H1 (cell line): ENCODE measurements at regions not wholly inside any gene's neighbourhood (a gene's known extent, or its start where the extent isn't known, plus 50 kb on each side); places are given as distances from the start of the nearest gene placed in this dataset.

Experiments
- CTCF ChIA-PET: fragments of 300-600 bp; sonication (Branson Sonifier 250); formaldehyde crosslinking; loops from one replicate; lab custom pipeline; 2021; ENCODE audit not compliant: partially characterized antibody; lab: Charles Lee
- POLR2A ChIA-PET: fragments of 300-600 bp; sonication (Branson Sonifier 250); formaldehyde crosslinking; loops from one replicate; lab custom pipeline; 2021; ENCODE audit warnings: inconsistent platforms; ENCODE audit not compliant: partially characterized antibody; lab: Charles Lee
- DNase-seq, 2 experiments: peaks; one replicate each; pipeline versions ENCODE4 v3.0.0 to v3.0.0-alpha.2; 2010 to 2022; ENCODE audit warnings: low spot score in 2 of 2, low read depth in 1 of 2, mixed read lengths in 1 of 2
- FAIRE-seq: peaks from 2 replicates; lab custom pipeline; 2011; peaks lifted over from hg19 to GRCh38; lab: Jason Lieb, UNC
- H2AFZ ChIP-seq: 2 replicates; pipeline ENCODE4 v1.8.1; 2012; ENCODE audit warnings: low read length, inconsistent platforms
- H2AK5ac ChIP-seq: 2 replicates; pipeline ENCODE4 v1.6.1; 2013; ENCODE audit warnings: low read depth, low read length
- H2BK120ac ChIP-seq: replicated peaks from 2 replicates; pipeline ENCODE3; 2013; ENCODE audit warnings: low read depth, low read length, inconsistent platforms
- H2BK12ac ChIP-seq: 2 replicates; pipeline ENCODE4 v1.6.1; 2013; ENCODE audit warnings: low read depth, low read length
- H2BK15ac ChIP-seq: 2 replicates; pipeline ENCODE4 v1.6.1; 2013; ENCODE audit warnings: low read length
- H2BK20ac ChIP-seq: 2 replicates; pipeline ENCODE4 v1.6.1; 2013; ENCODE audit warnings: low read length
- H2BK5ac ChIP-seq: 2 replicates; pipeline ENCODE4 v1.6.1; 2013; ENCODE audit warnings: low read depth, low read length
- H3K14ac ChIP-seq: 2 replicates; pipeline ENCODE4 v1.6.1; 2013; ENCODE audit warnings: inconsistent platforms; ENCODE audit not compliant: insufficient read length
- H3K18ac ChIP-seq: 2 replicates; pipeline ENCODE4 v1.6.1; 2013; ENCODE audit warnings: low read length; ENCODE audit errors: extremely low read depth
- H3K23ac ChIP-seq: 2 replicates; pipeline ENCODE4 v1.6.1; 2013; ENCODE audit warnings: inconsistent platforms; ENCODE audit not compliant: insufficient read length
- H3K23me2 ChIP-seq: 2 replicates; pipeline ENCODE4 v1.6.1; 2013; ENCODE audit warnings: low read depth, low read length
- H3K27ac ChIP-seq: 2 replicates; pipeline ENCODE4 v1.6.1; 2011; ENCODE audit warnings: low read depth, low read length, inconsistent platforms
- H3K27me3 ChIP-seq, 4 experiments: replicated peaks in 1 of 4; 1 replicate in 1 of 4; 2 replicates in 3 of 4; pipeline versions ENCODE4 v1.6.1 to v1.8.1; 2011 to 2013; ENCODE audit warnings: low read length in 3 of 4, mild to moderate bottlenecking in 3 of 4, inconsistent platforms in 2 of 4, mixed read lengths in 2 of 4, moderate library complexity in 1 of 4; ENCODE audit not compliant: control insufficient read depth in 3 of 4, insufficient read depth in 3 of 4; ENCODE audit errors: extremely low read depth in 1 of 4
- H3K36me3 ChIP-seq, 4 experiments: 2 replicates each; pipeline versions ENCODE4 v1.6.1 to v1.8.1; 2011 to 2013; ENCODE audit warnings: mild to moderate bottlenecking in 4 of 4, low read length in 3 of 4, moderate library complexity in 2 of 4, control low read depth in 1 of 4, inconsistent platforms in 1 of 4; ENCODE audit not compliant: insufficient read depth in 4 of 4, control insufficient read depth in 2 of 4
- H3K4ac ChIP-seq: replicated peaks from 2 replicates; pipeline ENCODE3; 2013; ENCODE audit warnings: low read length, low read depth, mixed read lengths, inconsistent platforms; ENCODE audit not compliant: insufficient read length
- H3K4me1 ChIP-seq, 4 experiments: replicated peaks in 1 of 4; 1 replicate in 1 of 4; 2 replicates in 3 of 4; pipeline versions ENCODE4 v1.6.1 to v1.8.1; 2011 to 2013; ENCODE audit warnings: low read length in 3 of 4, inconsistent platforms in 2 of 4, mixed read lengths in 1 of 4; ENCODE audit not compliant: insufficient read depth in 4 of 4, control insufficient read depth in 3 of 4
- H3K4me2 ChIP-seq, 2 experiments: 2 replicates each; pipeline versions ENCODE4 v1.6.1 to v1.8.1; 2011 to 2013; ENCODE audit warnings: low read depth in 2 of 2, low read length in 2 of 2, control low read depth in 1 of 2, inconsistent platforms in 1 of 2, mild to moderate bottlenecking in 1 of 2; ENCODE audit not compliant: insufficient read depth in 1 of 2
- H3K4me3 ChIP-seq, 4 experiments: fragments of 200-600, 300-600 bp in 1 of 4; sonication (generic), shearing (Covaris generic), sonication (Bioruptor Twin) in 1 of 4; 2 replicates each; pipeline versions ENCODE4 v1.5.1 to v1.8.1; 2011 to 2016; ENCODE audit warnings: low read length in 4 of 4, low read depth in 3 of 4, control low read depth in 2 of 4, inconsistent platforms in 2 of 4, mild to moderate bottlenecking in 2 of 4, mixed read lengths in 1 of 4, moderate library complexity in 1 of 4; ENCODE audit not compliant: insufficient read depth in 2 of 4; ENCODE audit errors: extremely low read depth in 1 of 4
- H3K56ac ChIP-seq: replicated peaks from 2 replicates; pipeline ENCODE3; 2013; ENCODE audit warnings: low read depth, mild to moderate bottlenecking, mixed read lengths, low read length, inconsistent platforms; ENCODE audit not compliant: insufficient read length
- H3K79me1 ChIP-seq: 2 replicates; pipeline ENCODE4 v1.6.1; 2013; ENCODE audit warnings: low read depth, low read length, control low read depth
- H3K79me2 ChIP-seq, 2 experiments: 2 replicates each; pipeline versions ENCODE4 v1.6.1 to v1.8.1; 2012 to 2013; ENCODE audit warnings: low read length in 2 of 2, mild to moderate bottlenecking in 2 of 2, inconsistent platforms in 1 of 2; ENCODE audit not compliant: insufficient read depth in 2 of 2, control insufficient read depth in 1 of 2
- H3K9ac ChIP-seq, 4 experiments: replicated peaks in 1 of 4; 1 replicate in 1 of 4; 2 replicates in 3 of 4; pipeline versions ENCODE4 v1.6.1 to v1.8.1; 2011 to 2013; ENCODE audit warnings: low read depth in 3 of 4, low read length in 3 of 4, control low read depth in 2 of 4, mild to moderate bottlenecking in 2 of 4, moderate library complexity in 2 of 4, inconsistent platforms in 1 of 4; ENCODE audit errors: extremely low read depth in 1 of 4
- H3K9me3 ChIP-seq, 2 experiments: 2 replicates each; pipeline versions ENCODE4 v1.6.1 to v1.8.1; 2012 to 2013; ENCODE audit warnings: mild to moderate bottlenecking in 2 of 2, moderate library complexity in 2 of 2, control low read depth in 1 of 2, inconsistent platforms in 1 of 2, low read depth in 1 of 2, low read length in 1 of 2, mixed read lengths in 1 of 2; ENCODE audit not compliant: insufficient read depth in 2 of 2
- H4K20me1 ChIP-seq, 2 experiments: replicated peaks in 1 of 2; 2 replicates each; pipeline versions ENCODE3 to v1.8.1; 2011 to 2013; ENCODE audit warnings: inconsistent platforms in 2 of 2, low read length in 2 of 2, mild to moderate bottlenecking in 1 of 2; ENCODE audit not compliant: insufficient read depth in 2 of 2, control insufficient read depth in 1 of 2
- H4K5ac ChIP-seq: 2 replicates; pipeline ENCODE4 v1.6.1; 2013; ENCODE audit warnings: low read length, low read depth, mixed read lengths, inconsistent platforms; ENCODE audit not compliant: insufficient read length
- H4K8ac ChIP-seq: 2 replicates; pipeline ENCODE4 v1.8.0; 2013; ENCODE audit warnings: mild to moderate bottlenecking, moderate library complexity, low read length, inconsistent platforms; ENCODE audit not compliant: insufficient read depth; ENCODE audit errors: extremely low read depth
- H4K91ac ChIP-seq: replicated peaks from 2 replicates; pipeline ENCODE3; 2013; ENCODE audit warnings: low read length, mixed read lengths, inconsistent platforms; ENCODE audit not compliant: insufficient read length
- BCL11A ChIP-seq, 2 experiments: IDR thresholded peaks; one replicate each; pipeline ENCODE4 v1.6.1; 2011; ENCODE audit warnings: low read depth in 2 of 2, low read length in 2 of 2, mild to moderate bottlenecking in 2 of 2
- HDAC2 ChIP-seq, 2 experiments: fragments of 300-600 bp in 1 of 2; sonication (generic) in 1 of 2; IDR thresholded peaks; 2 replicates each; pipeline ENCODE4 v1.6.1; 2011 to 2012; ENCODE audit warnings: low read depth in 2 of 2, low read length in 2 of 2, mild to moderate bottlenecking in 2 of 2, moderate library complexity in 2 of 2, borderline replicate concordance in 1 of 2, inconsistent platforms in 1 of 2
- MAFK ChIP-seq: IDR thresholded peaks from 2 replicates; pipeline ENCODE4 v1.6.1; 2012; ENCODE audit warnings: low read depth, mild to moderate bottlenecking, improper control_type of control experiment, low read length
- POLR2AphosphoS5 ChIP-seq: IDR thresholded peaks from 2 replicates; pipeline ENCODE4 v1.6.1; 2011; ENCODE audit warnings: low read depth, low read length
- RAD21 ChIP-seq, 2 experiments: IDR thresholded peaks in 1 of 2; conservative IDR thresholded peaks in 1 of 2; 2 replicates each; pipeline ENCODE4 v1.6.1; 2011; ENCODE audit warnings: low read depth in 2 of 2, low read length in 2 of 2, improper control_type of control experiment in 1 of 2, inconsistent platforms in 1 of 2, mild to moderate bottlenecking in 1 of 2, moderate library complexity in 1 of 2
- RXRA ChIP-seq: IDR thresholded peaks from 2 replicates; pipeline ENCODE4 v1.6.1; 2011; ENCODE audit warnings: low read depth, mild to moderate bottlenecking, low read length, moderate library complexity; ENCODE audit not compliant: insufficient read depth
- SIN3A ChIP-seq, 2 experiments: IDR thresholded peaks in 1 of 2; conservative IDR thresholded peaks in 1 of 2; 2 replicates each; pipeline ENCODE4 v1.6.1; 2011 to 2012; ENCODE audit warnings: low read length in 2 of 2, improper control_type of control experiment in 1 of 2, low read depth in 1 of 2, mild to moderate bottlenecking in 1 of 2
- WGBS, 2 experiments: shearing (Covaris generic) in 1 of 2; methylation state at CpG; one replicate each; pipeline versions ENCODE4 v1.1.6 to v1.1.7; 2013 to 2015; ENCODE audit warnings: low lambda C conversion rate in 2 of 2, mixed read lengths in 2 of 2, inconsistent platforms in 1 of 2, low coverage in 1 of 2, missing lambda C conversion rate in 1 of 2; ENCODE audit not compliant: insufficient replicate concordance in 2 of 2, insufficient coverage in 1 of 2, insufficient read length in 1 of 2; ENCODE audit errors: extremely low coverage in 1 of 2, missing lambda C conversion rate in 1 of 2; 5-methylcytosine and 5-hydroxymethylcytosine counted together

- no peaks in the 10 kb centered on the region for H3K79me2 ChIP-seq
- no peak overlapping the region for H3K4ac ChIP-seq
- H3K56ac ChIP-seq: no peak overlapping the region
- no peak overlapping the region for H2BK120ac ChIP-seq
- FAIRE-seq (no peak), DNase-seq (no peak)
- no peak overlapping the region for H3K18ac ChIP-seq
- 81% methylated on average over 8 of the region's 8 CpGs; no CpG with 5 or more reads in 1 of the 2 experiments for WGBS, 2 experiments
- H3K9ac ChIP-seq: no peak overlapping the region
- H3K27ac ChIP-seq: no peak overlapping the region
- H3K27me3 ChIP-seq: no peaks in the 10 kb centered on the region
- no peaks in the 10 kb centered on the region for H4K20me1 ChIP-seq
- H2BK5ac ChIP-seq: no peak overlapping the region
- no peak overlapping the region for H2BK20ac ChIP-seq
- no peaks in the 10 kb centered on the region; the same call in 1 of the 2 replicates for H3K23me2 ChIP-seq
- no peaks in the 10 kb centered on the region for H3K9me3 ChIP-seq
- H3K23ac ChIP-seq: no peak overlapping the region
- no peak overlapping the region for H2BK15ac ChIP-seq
- H4K91ac ChIP-seq: no peak overlapping the region
- ChIA-PET CTCF (interaction anchor here (1.3 to 1.6 kb wide), 2 partner anchors 17 to 207 kb away, joined by 3 read pairs; no protein-coding TSS in a partner anchor), POLR2A (no interaction called here)
- 0 out of 2 replicates have a peak overlapping the region, but pooled peaks have one; percentile 7 for H4K8ac ChIP-seq
- no peak overlapping the region for H4K5ac ChIP-seq
- H3K4me1 ChIP-seq: no peaks in the 10 kb centered on the region
- no peak overlapping the region for H3K4me3 ChIP-seq
- no peaks in the 10 kb centered on the region for H3K79me1 ChIP-seq
- no peak overlapping the region for H2AFZ ChIP-seq
- no peak for TF ChIP-seq HDAC2 (IDR thresholded peaks at IDR 0.05; ENCODE audit: borderline replicate concordance in 1 of 2, low read depth in 2 of 2, low read length in 2 of 2)
- TF ChIP-seq RXRA: no peak
- no peak for TF ChIP-seq POLR2AphosphoS5
- no peak for TF ChIP-seq SIN3A (conservative IDR thresholded peaks at IDR 0.05 in 1 of 2, IDR thresholded peaks at IDR 0.05 in 1 of 2; ENCODE audit: low read depth in 1 of 2, low read length in 2 of 2)
- TF ChIP-seq BCL11A (IDR thresholded peaks at IDR 0.05; ENCODE audit: low read depth in 2 of 2, low read length in 2 of 2): no peak
- no peak for TF ChIP-seq RAD21 (IDR thresholded peaks at IDR 0.05 in 1 of 2, conservative IDR thresholded peaks at IDR 0.05 in 1 of 2; ENCODE audit: low read depth in 2 of 2, low read length in 2 of 2)
- TF ChIP-seq MAFK: no peak
- H3K4me2 ChIP-seq: no peak overlapping the region
- H3K36me3 ChIP-seq: no peaks in the 10 kb centered on the region
- no peak overlapping the region for H2BK12ac ChIP-seq
- no peak overlapping the region for H2AK5ac ChIP-seq
- no peak overlapping the region for H3K14ac ChIP-seq
These were observed 160.9 kb downstream of the QRSL1 start for GRCh38 chr6:106790149-106790770.
